Activated naive CD4-positive, alpha-beta T cell treated with anti-CD3 and anti-CD28 coated beads, Interleukin-2, amount 50 U/mL, for 16 hours (primary cell): ENCODE measurements at regions not wholly inside any gene's neighbourhood (a gene's known extent, or its start where the extent isn't known, plus 50 kb on each side); places are given as distances from the start of the nearest gene placed in this dataset.

Experiments
- DNase-seq: peaks from one replicate; pipeline ENCODE4 v3.0.0-alpha.2; 2020

DNA sequence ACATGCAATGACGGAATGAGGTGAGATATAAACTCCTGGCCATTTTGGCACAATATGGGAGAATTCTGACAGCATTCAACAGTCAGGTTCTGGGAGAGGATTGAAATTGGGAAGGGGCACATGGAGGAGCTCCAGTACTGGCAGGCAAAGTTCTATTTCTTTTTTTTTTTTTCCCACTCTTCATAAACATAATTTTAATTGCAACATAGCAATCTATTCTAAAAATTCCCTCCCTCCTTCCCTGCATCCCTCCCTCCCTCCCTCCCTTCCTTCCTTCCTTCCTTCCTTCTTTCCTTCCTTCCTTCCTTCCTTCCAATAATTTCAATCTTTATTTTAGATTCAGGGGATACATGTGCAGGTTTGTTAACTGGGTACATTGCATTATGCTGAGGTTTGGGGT lies 93.2 kb downstream of the PTCSC3 start:
- no peak for DNase-seq

DNA sequence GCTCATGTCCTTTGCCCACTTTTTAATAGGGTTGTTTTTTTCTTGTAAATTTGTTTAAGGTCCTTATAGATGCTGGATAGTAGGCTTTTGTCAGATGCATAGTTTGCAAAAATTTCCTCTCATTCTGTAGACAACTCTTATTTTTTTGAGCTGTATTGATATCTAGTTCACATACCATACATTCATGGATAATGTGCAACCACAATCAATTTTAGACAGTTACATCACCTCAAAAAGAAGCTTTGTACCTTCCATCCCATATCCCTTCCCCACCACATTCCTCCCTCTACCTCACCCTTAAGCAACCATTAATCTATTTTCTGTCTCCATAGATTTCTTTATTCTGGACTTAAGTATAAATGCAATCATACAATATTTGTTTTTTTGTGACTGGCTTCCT lies 98.4 kb downstream of the PTCSC3 start:
- DNase-seq, result no peak

DNA sequence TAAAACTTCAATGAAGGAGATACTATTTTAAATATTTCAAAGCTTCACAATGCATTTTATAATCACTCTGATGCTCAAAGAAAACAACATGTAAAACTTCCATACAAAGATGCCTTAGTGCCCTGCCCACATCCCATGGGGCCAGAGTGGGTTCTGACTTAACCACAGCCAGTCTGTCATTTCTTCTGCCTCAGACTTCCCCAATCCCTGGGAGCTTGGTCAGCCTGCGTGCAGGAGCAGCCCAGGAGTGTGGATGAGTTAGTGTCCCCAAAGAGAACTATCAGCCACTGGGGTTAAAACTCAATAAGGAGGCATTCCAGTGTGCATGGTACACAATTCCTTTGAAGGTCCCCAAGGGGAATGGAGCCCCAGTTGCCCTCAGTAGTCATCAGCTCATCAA lies 100.3 kb downstream of the PTCSC3 start:
- no peak for DNase-seq

DNA sequence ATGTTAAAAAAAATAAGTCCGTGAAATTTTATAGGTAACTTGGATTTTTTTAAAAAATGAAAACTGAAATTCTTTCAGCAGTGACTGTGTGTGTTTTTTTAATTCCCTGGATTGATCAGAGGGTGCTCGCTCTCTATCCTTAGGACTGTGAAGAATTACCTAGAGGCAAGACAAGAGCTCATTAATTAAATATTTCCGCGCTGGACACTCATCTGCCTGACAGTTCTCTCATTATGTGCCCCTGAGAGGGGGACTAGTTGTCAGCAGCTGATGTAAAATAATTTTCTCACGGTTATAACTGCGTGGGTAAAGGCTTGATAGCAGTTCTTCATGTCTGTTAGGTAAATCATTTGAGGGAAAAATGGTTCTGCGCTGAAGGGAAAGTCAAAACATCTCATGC lies 101.3 kb downstream of the PTCSC3 start:
- no peak for DNase-seq

DNA sequence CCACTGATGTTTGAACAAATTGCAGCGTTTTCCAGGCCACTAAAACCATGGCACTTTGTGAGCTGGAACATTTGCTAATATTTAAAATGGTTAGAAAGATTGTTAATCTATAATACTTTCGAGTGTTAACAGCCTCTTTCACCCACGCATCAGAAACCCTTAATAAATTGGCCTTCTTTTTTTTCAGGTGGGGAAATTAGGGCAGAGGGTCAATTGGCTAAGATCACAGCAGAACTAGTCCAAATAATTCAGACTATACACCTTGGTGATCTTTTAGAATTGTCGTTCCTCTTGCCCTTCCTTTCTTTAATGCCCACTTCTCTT lies 105.8 kb downstream of the PTCSC3 start:
- no peak for DNase-seq

DNA sequence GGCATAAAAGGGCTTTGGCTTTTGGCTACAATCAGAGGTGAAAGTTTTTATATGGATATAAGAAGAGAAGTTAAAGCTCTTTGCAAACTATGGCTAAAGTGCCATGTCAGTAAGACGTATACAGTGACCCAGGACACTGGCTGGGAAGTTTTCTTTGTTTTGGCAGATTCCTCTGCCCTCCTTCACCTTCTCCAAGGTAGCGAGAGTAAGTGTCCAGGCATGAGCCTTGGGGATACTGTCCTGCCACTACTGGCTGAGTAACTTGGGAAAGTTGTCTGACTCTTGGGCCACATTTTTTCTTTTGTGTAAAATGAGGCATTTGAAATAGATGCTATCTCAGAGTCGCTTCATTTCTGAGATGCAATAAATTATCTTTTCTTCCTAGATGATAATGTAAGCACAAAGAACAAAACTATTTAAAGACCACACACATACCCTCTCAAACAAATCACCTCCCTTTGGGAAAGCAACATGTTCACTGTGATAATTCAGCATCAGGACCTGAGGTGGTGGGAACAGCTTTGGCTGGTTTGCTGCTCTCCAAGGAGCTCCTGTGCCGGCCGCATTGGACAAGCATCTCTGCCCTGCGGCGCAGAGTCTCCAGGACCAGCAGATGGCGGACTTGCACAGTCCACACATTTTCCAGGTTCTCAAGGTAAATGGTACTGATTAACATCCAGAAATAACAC lies 106.3 kb downstream of the PTCSC3 start:
- peak; percentile 25 for DNase-seq

DNA sequence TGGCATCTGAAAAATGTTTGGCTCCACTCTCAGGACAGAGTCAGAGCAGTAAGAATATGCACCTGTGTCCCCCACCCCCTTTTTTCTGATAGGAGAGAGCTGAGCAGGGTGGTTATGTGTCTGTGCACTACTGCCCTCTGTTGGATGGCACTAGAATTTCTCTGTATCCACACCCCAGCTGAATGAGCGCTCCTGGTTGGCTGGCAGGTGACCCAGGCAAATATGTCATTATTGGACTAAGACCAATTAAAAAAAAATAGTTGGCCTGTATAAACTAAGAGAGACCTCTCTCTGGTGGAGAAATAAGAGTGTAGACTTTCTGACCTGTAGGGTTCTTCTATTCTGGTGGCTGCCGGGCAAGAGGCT lies 107.0 kb downstream of the PTCSC3 start:
- DNase-seq, result peak; percentile 14

DNA sequence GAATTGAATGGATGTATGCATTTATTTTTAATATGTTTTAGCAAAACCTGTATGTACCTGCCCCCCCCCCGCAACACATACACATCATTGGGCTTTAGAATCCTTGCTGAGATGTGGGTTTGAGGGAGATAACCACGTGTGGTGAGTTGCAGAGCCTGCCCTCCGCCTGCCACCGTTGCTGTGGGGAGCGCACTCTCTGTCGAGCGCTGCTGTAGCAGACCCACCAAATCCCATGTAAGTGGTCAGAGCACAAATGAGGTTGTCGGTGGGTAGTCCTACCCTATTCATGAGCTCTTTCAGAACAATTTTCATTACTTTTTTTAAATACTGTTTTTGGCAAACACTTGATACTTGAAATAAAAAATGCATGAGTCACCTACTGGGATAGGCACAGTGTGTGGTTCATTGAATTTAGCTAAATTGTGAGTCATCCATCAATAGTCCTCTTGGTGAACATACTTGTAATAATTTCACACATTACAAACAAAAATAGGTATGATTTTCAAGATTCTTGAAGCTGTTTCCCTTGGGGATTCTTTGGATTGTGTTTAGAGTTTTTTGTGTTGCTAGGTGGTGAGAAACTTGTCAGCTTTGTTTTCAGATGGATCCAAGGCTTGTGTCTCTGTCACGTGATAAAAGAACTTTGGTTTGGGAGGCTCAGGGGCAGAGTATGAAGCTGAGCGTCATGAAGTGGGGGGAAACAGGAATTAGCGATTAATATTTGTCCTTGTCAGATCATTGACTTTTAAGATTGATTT lies 107.6 kb downstream of the PTCSC3 start:
- no peak for DNase-seq

DNA sequence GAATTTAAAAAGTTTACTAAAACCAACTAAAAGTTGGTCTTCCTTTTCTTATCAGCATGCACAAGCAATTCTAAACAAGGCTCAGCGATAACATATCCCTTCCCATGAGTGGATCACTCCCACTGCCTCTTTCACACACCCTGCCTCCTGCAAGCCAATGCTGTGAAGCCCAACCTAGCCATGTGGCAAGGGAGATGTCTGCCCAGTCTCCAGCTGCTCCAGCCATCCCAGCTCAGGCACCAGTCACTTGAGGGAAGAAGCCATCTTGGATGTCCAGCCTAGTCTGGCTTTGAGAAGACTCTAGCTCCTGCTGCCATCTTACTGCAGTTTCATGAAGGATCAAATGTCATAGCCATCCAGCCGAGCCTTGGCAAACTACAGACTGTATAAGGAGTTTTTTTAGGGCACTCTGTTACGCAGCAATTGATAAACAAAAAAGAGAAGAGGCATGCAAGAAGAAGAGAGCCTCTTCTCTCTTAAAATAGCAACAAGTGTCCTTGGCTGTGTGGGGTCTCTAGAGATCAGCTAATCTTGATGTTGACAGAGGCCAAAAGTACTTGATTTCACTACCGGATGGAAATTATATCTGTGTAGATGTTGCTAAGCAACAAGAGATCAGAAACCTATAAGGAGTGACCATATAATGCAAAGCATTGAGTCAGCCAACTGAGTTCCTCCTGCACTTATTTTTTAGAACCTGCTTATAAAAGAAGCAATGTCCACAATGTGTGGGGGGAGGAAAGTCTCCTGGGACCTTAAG lies 108.9 kb downstream of the PTCSC3 start:
- DNase-seq, result no peak

DNA sequence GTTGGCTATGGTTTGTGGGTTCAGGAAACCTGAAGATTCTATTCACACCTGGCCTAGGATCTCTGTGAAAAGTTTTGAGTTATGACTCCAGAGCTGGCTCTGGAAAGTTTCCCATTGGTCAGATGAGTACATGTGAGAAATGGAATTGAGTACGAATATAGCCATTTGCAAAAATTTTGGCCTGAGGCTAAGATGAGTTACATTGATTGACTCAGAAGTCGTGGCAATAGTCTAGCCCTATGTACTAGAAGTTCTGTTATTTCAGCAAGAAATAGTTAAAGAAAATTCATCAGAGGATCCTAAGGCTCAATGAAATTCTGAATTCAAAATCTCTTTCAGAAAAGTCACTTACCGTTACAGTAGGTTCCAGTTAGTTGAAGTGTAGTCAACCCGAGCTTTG lies 109.9 kb downstream of the PTCSC3 start:
- DNase-seq, result no peak

DNA sequence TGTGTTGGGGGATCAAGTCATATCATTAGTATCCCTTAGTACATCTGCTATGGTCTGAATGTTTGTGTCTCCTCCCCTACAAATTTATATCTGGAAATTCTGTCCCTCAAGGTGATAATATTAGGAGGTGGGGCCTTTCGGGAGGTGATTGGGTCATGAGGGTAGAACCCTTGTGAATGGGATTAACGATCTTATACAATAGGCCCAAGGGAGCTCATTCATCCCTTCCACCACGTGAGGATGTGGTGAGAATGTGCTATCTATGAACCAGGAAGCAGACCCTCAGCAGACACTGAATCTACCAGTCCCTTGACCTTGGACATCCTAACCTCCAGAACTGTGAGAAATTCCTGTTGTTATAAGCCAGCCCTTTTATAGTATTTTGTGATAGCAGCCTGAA lies 110.7 kb downstream of the PTCSC3 start:
- no peak for DNase-seq

DNA sequence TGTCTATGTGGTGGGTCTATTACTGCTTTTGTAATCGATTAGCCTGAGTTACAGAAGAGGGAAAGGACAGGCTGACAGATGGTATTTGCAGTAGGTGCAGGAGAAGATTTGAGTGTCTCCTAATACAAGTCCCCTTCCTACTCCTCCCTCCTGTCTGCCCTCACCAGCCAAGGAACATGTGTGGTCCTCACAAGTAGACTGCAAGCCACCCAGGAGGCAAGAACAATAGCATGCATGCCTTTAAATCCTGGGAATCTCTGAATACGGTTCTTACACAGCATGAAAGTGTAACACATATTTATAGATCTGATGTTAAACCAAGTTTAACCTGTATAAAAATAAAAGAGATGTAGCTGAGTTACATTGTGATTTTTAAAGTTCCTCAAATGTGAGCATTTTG lies 117.0 kb downstream of the PTCSC3 start:
- DNase-seq, result no peak

DNA sequence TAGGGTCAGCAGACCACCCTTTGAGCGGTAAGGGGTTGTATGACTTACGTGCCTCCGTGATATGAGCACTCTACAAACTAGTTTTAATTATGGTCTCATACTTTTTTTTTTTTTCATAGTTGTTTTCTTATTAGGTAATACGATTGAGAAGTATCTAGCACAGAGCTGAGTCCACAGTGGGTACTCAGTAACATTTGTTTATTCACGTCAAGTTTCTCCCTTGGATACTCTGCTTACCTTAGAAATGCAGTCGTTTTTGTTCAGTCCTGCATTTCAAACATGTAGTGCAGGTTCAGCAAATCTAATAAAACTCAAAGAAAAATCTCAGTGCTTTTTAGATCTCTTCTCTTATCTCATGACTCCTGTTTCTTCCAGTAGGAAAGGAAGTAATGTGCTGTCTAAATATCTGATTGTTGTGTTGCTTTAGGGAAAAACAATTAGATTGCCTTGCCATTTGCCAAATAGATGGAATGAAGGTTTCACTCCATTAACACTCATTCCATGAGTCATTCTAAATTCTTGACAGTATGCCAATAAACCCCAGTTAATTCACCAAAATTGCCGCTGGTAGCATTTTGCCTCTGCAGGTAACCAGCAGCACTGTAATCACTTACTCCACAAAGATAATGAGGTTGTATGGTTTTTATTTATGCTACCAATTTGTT lies 118.9 kb downstream of the PTCSC3 start:
- DNase-seq, result no peak

DNA sequence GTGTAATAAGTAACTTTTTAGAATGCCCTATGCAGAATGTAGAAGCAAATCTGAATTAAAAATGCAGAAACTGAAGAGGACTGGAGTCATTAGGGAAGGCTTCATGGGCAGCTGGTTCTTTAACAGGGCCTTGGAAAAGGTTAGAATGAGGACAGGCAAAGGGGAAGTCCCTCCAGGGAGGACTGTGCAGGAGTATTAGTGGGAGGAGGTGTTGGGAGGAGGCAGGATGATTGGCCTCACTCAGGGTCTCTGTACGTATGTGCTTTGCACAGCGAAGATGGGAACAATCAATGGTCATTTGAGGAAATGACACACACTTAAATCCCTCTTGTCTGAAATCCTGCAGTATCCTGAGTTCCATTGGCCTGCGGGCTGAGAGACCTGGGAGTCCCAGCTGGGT lies 119.7 kb downstream of the PTCSC3 start:
- no peak for DNase-seq

DNA sequence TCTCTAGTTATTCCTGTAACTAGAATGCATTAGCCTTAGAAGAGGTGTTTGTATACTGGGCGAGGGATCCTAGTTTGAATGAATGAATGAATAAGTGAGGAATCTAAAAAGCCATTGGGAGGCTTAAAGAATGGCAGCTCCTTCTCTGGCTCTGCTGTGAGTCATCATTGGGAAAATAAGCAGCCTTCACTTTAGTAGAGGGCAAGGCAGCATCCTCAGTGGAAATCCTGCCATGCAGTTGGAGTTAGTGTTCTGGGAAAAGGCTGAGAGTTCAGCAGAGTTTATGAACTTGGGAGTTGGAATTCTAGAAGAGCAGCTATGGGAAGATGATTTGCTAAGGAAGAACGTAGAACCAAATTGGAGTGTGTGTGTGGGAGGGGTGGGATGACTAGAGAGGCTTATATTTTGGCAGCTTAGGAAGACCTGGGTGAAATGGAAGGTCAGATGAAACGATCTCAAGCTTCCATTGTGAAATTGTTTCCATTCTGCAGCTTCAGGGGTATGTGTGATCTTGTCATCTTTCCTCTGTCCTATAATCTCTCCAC lies 120.8 kb downstream of the PTCSC3 start:
- DNase-seq, result no peak

DNA sequence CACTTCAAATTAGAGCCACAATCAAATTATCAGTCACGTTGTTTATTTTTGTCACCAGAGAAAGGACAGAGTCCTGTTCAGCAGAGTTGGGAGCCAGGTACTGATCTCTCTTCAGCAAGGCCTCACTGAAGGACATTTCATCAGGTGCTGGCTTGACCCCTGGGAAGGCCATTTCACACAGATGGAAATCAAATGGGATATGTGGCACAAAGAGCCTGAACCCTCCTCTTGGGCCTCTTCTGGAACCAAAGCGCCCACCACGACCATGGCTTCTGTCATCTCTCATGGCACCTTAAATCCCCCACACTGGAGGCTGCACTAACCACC lies 121.5 kb downstream of the PTCSC3 start:
- DNase-seq, result no peak

DNA sequence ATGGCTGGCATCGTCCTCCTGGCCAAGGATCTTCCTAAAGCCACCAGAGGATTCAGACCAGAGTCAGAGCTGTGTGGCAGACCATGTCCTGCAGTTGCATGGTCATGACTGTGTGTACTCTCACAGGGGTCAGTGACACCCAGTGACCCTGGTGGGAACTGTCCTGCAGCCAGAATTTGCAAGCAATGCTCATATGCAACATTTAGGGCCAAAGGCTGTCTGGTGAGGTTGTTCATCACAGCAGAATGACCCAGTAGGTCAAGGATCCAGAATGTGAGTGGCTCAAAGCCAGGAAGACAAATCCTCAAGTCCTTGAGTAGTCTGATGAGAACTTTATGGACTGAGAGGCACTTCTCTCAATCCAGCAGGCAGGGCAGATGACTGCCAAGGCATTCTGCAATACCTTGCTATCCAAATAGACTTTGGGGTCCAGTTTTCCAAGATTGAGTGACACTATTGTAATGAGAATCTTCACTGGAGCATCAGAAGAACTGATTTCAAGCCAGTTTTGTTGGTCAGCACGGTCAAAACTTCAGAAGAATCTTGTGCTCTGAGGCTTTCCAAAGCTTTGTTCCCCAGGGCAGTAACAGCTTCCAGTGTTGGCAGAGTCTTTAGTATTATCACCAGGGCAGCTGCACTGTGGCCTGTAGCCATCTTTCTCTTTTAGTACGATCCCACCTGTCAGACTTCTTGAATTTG lies 122.0 kb downstream of the PTCSC3 start:
- no peak for DNase-seq

DNA sequence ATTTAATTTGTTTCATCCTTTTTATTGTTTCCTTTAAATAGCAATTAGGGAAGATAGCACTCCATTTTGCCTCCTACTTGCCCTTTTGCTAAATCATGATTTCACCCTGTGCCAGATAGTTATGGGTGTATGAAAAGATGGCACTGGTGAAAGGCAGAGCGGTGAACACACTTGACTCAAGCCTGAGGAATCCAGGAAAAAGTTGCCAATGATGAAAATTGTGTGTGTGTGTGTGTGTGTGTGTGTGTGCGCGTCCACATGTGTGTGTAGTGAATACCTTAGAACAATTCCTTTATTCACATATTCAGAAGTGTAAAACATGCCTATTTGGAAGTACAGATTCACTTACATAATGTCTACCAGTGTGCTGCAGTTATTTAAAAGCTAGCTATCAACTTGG lies 123.8 kb downstream of the PTCSC3 start:
- no peak for DNase-seq

DNA sequence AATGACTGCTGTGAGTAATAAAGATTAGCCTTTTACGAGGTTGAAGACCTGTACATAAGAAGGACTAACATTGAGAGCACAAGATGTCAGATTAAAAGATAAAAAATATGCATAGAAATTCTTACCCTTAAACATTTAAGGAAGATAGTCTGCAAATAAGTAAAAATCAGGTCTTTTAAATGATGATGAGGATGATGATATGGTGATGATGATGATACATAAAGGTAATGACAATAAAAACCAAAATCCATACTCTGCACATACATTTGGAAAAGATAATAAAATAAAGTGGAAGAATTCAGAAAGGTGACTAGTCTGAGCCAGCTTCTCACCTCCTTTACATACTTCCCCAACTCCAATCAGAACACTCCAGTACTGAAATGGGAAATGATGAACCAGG lies 124.5 kb downstream of the PTCSC3 start:
- DNase-seq, result no peak

DNA sequence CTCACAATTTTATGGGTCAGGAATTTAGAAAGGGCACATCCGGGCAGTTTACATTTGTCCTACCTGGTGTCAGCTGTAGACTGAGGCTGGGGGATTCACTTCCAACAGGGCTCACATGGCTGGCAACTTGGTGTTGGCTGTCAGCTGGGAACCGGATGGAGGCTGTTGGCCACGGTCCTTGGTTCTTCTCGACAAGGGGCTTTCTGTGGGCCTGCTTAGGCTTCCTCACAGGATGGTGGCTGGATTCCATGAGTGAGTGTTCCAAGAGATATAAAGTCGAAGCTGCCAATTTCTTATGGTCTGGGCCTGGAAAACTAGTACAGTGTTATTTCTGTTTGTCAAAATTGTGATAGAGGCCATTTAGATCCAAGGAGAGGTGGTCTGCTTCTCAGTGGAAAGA lies 127.9 kb downstream of the PTCSC3 start:
- DNase-seq, result no peak

DNA sequence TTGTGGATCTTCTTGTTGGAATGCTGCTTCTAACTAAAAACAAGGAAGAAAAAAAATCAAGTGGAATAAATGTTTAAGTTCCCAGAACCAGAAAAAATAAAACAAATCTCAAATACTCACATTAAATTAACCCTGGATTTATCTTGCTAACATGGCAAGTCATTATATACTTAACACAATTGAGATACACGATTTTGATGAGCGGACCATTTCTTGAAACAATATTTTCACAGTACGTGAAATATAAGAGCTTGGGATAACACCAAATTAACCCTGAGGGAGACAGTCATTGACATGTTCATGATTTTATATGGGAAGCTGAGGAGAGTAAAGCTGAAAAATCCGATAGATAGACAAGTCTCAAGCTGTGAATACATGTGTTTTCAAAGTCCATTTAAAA lies 128.6 kb downstream of the PTCSC3 start:
- no peak for DNase-seq

DNA sequence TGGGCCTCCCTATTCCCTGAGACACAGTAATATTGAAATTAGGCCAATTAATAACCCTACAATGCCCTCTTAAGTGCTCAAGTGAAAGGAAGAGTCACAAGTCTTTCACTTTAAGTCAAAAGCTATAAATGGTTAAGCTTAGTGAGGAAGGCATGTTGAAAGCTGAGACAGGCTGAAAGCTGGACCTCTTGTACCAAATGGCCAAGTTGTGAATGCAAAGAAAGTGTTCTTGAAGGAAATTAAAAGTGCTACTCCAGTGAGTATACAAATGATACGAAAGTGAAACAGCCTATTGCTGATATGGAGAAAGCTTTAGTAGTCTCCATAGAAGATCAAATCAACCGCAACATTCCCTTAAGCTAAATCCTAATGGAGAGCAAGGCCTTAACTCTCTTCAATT lies 140.8 kb downstream of the PTCSC3 start:
- no peak for DNase-seq

DNA sequence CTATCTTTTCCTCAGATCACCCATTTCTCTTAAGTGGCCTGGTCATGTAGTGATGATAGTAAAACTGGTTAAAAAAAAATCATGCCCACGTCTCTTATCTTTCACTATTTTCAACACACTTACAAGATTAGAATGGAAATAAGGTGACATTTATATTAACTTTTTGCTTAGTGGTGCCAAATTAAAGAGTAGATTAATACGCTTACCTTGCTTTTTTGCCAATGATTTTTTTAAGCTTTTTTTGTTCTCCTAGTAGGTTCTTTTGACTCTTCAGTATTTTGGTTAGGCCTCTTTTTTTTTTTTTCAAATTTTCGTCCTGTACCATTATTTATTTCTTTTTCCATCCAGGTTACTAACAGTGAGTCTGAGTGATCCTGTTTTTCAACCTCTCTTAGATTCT lies 147.9 kb downstream of the PTCSC3 start:
- DNase-seq, result no peak
